SK-N-SH (cell line): ENCODE measurements at regions not wholly inside any gene's neighbourhood (a gene's known extent, or its start where the extent isn't known, plus 50 kb on each side); places are given as distances from the start of the nearest gene placed in this dataset.

Experiments used
- CTCF ChIA-PET: fragments of 300-600, 350-600 bp; formaldehyde crosslinking; extraction: SDS; loops from one replicate; lab custom pipeline; 2021; lab: Yijun Ruan, JAX
- POLR2A ChIA-PET: fragments of 350-600 bp; sonication (Branson Sonifier 250); formaldehyde crosslinking; extraction: SDS; loops from one replicate; lab custom pipeline; 2020; ENCODE audit warnings: antibody characterized with exemption, inconsistent platforms; lab: Yijun Ruan, JAX
- DNase-seq: peaks from one replicate; pipeline ENCODE4 v3.0.0; 2012
- H2AFZ ChIP-seq: fragments of 200-600 bp; sonication (generic); 2 replicates; pipeline ENCODE4 v1.8.1; 2016; ENCODE audit warnings: antibody characterized with exemption, mild to moderate bottlenecking, low read depth
- H3F3A ChIP-seq: fragments of 200-600 bp; sonication (generic); replicated peaks from 2 replicates; pipeline ENCODE3; 2016; ENCODE audit warnings: antibody characterized with exemption, mild to moderate bottlenecking; ENCODE audit not compliant: insufficient read depth
- H3K27ac ChIP-seq, 2 experiments: fragments of 200-500 bp in 1 of 2; fragments of 200-600 bp in 1 of 2; sonication (Bioruptor generic) in 1 of 2; sonication (generic), shearing (Covaris generic) in 1 of 2; 2 replicates each; pipeline versions ENCODE4 v1.5.1 to v1.6.1; 2014 to 2016; ENCODE audit warnings: low read depth in 2 of 2, inconsistent platforms in 1 of 2, low read length in 1 of 2, mild to moderate bottlenecking in 1 of 2, mixed read lengths in 1 of 2
- H3K27me3 ChIP-seq: fragments of 200-600 bp; sonication (generic), shearing (Covaris generic); 2 replicates; pipeline ENCODE4 v1.6.1; 2016; ENCODE audit warnings: mixed run types; ENCODE audit not compliant: insufficient read depth
- H3K36me3 ChIP-seq, 2 experiments: fragments of 200-500 bp in 1 of 2; fragments of 200-600 bp in 1 of 2; sonication (Bioruptor generic) in 1 of 2; sonication (generic) in 1 of 2; replicated peaks in 1 of 2; 2 replicates each; pipeline versions ENCODE3 to v1.5.1; 2014 to 2016; ENCODE audit warnings: low read length in 1 of 2, mild to moderate bottlenecking in 1 of 2; ENCODE audit not compliant: insufficient read depth in 2 of 2, control insufficient read depth in 1 of 2
- H3K4me1 ChIP-seq, 2 experiments: fragments of 200-500 bp in 1 of 2; fragments of 200-600 bp in 1 of 2; sonication (Bioruptor generic) in 1 of 2; sonication (generic), shearing (Covaris generic) in 1 of 2; 2 replicates each; pipeline versions ENCODE4 v1.5.1 to v1.6.1; 2014 to 2016; ENCODE audit warnings: low read depth in 1 of 2, low read length in 1 of 2, mixed run types in 1 of 2; ENCODE audit not compliant: insufficient read depth in 2 of 2, control insufficient read depth in 1 of 2
- H3K4me2 ChIP-seq: fragments of 200-600 bp; sonication (generic), shearing (Covaris generic); 2 replicates; pipeline ENCODE4 v1.6.1; 2017; ENCODE audit warnings: mixed run types
- H3K4me3 ChIP-seq, 2 experiments: fragments of 200-500 bp in 1 of 2; fragments of 200-600 bp in 1 of 2; sonication (Bioruptor generic) in 1 of 2; sonication (generic), shearing (Covaris generic) in 1 of 2; 2 replicates each; pipeline versions ENCODE4 v1.5.1 to v1.8.1; 2014 to 2016; ENCODE audit warnings: low read depth in 2 of 2, inconsistent platforms in 1 of 2, low read length in 1 of 2, mild to moderate bottlenecking in 1 of 2, mixed read lengths in 1 of 2, moderate library complexity in 1 of 2
- H3K79me2 ChIP-seq: fragments of 200-600 bp; sonication (generic); 2 replicates; pipeline ENCODE4 v1.8.1; 2017; ENCODE audit warnings: mild to moderate bottlenecking; ENCODE audit not compliant: insufficient read depth
- H3K9ac ChIP-seq: fragments of 200-600 bp; sonication (generic); 2 replicates; pipeline ENCODE4 v1.6.1; 2017; ENCODE audit warnings: mixed run types
- H3K9me2 ChIP-seq: fragments of 200-600 bp; sonication (generic); 2 replicates; pipeline ENCODE4 v1.6.1; 2017; ENCODE audit warnings: mixed run types
- H3K9me3 ChIP-seq: fragments of 200-600 bp; sonication (generic); 2 replicates; pipeline ENCODE4 v1.6.1; 2017; ENCODE audit warnings: mixed run types, mild to moderate bottlenecking, moderate library complexity
- H4K20me1 ChIP-seq: fragments of 200-600 bp; sonication (generic); 2 replicates; pipeline ENCODE4 v1.6.1; 2017; ENCODE audit warnings: mild to moderate bottlenecking, mixed run types; ENCODE audit not compliant: insufficient read depth
- CTCF ChIP-seq: fragments of 200-600 bp; sonication (generic); IDR thresholded peaks from 2 replicates; pipeline ENCODE4 v1.6.1; 2017; ENCODE audit warnings: antibody characterized with exemption, mild to moderate bottlenecking, moderate library complexity
- FOSL2 ChIP-seq: IDR thresholded peaks from 2 replicates; pipeline ENCODE4 v1.4.0; 2012; ENCODE audit warnings: low read depth, mild to moderate bottlenecking, moderate library complexity, borderline replicate concordance
- JUND ChIP-seq: IDR thresholded peaks from 2 replicates; pipeline ENCODE4 v1.4.0; 2012
- MAX ChIP-seq: IDR thresholded peaks from 2 replicates; pipeline ENCODE4 v1.4.0; 2012; ENCODE audit warnings: low read depth
- MEF2A ChIP-seq: IDR thresholded peaks from 2 replicates; pipeline ENCODE4 v1.4.0; 2012; ENCODE audit warnings: low read depth, borderline replicate concordance
- PBX3 ChIP-seq: IDR thresholded peaks from 2 replicates; pipeline ENCODE4; 2012
- RCOR1 ChIP-seq: fragments of 150-350 bp; IDR thresholded peaks from 2 replicates; pipeline ENCODE4 v1.6.1; 2017; ENCODE audit warnings: antibody characterized with exemption, low read length
- REST ChIP-seq: IDR thresholded peaks from 2 replicates; pipeline ENCODE4 v1.6.1; 2012; ENCODE audit warnings: mild to moderate bottlenecking, low read depth, low read length, moderate library complexity
- RXRA ChIP-seq: IDR thresholded peaks from 2 replicates; pipeline ENCODE4 v1.4.0; 2012; ENCODE audit warnings: low read depth, mild to moderate bottlenecking, borderline replicate concordance
- TEAD4 ChIP-seq: IDR thresholded peaks from 2 replicates; pipeline ENCODE4 v1.4.0; 2012; ENCODE audit warnings: mild to moderate bottlenecking, borderline replicate concordance; ENCODE audit not compliant: insufficient read depth
- WGBS: methylation state at CpG from one replicate; pipeline ENCODE4 v1.1.6; 2017; ENCODE audit warnings: low lambda C conversion rate; 5-methylcytosine and 5-hydroxymethylcytosine counted together

- CTCF ChIA-PET = interaction anchor here (1.0 kb wide), 1 partner anchor 31 kb away, joined by 3 read pairs; no protein-coding TSS in a partner anchor
- H3K9ac ChIP-seq = no peak overlapping the region
- no peaks in the 10 kb centered on the region for H3K36me3 ChIP-seq
- no peaks in the 10 kb centered on the region for H3K9me3 ChIP-seq
- H3K4me2 ChIP-seq = no peak overlapping the region
- POLR2A ChIA-PET = no interaction called here
- H2AFZ ChIP-seq = no peak overlapping the region
- H3K4me1 ChIP-seq = peaks cover 0 to 3% of the 10 kb centered on the region in 2 experiments; a peak in 1 of 4 replicates
- no peaks in the 10 kb centered on the region for H3K79me2 ChIP-seq
- H3F3A ChIP-seq = no peaks in the 10 kb centered on the region
- 4% methylated on average over 2 of the region's 2 CpGs for WGBS
- H3K27me3 ChIP-seq = no peaks in the 10 kb centered on the region
- no peak overlapping the region for H3K27ac ChIP-seq
- H3K4me3 ChIP-seq = no peak overlapping the region
- H4K20me1 ChIP-seq = no peaks in the 10 kb centered on the region
- no peak for DNase-seq
- H3K9me2 ChIP-seq = no peaks in the 10 kb centered on the region
- no peak for TF ChIP-seq PBX3
- TF ChIP-seq, all 33 proteins: peak for 0
Observed at GRCh38 chr3:165526367-165526766, 310.9 kb downstream of the BCHE start.

- Histone ChIP-seq H3K36me3 (no peaks in the 10 kb centered on the region), H3K4me1 (peaks cover 0 to 3% of the 10 kb centered on the region in 2 experiments; a peak in 1 of 4 replicates), H3K27ac (no peak overlapping the region), H3F3A (no peaks in the 10 kb centered on the region), H3K4me2 (no peak overlapping the region), H3K9me2 (no peaks in the 10 kb centered on the region), H3K4me3 (no peak overlapping the region), H4K20me1 (no peaks in the 10 kb centered on the region), H3K79me2 (no peaks in the 10 kb centered on the region), H3K9ac (no peak overlapping the region), H3K9me3 (no peaks in the 10 kb centered on the region), H3K27me3 (no peaks in the 10 kb centered on the region), H2AFZ (no peak overlapping the region)
- TF ChIP-seq REST (no peak), JUND (no peak), MAX (no peak), RCOR1 (no peak), MEF2A (no peak), CTCF (no peak), FOSL2 (no peak), RXRA (no peak), PBX3 (no peak), TEAD4 (no peak)
- POLR2A ChIA-PET = no interaction called here
- DNase-seq = no peak
- CTCF ChIA-PET = no interaction called here
Observed at GRCh38 chr3:165523801-165524200, 313.4 kb downstream of the BCHE start.
